ENCODE measurements at regions not wholly inside any gene's neighbourhood (a gene's known extent, or its start where the extent isn't known, plus 50 kb on each side); places are given as distances from the start of the nearest gene placed in this dataset.

GRCh38 chr10:88048312-88048711 lies 184.9 kb downstream of the PTEN start:
- no peak for TF ChIP-seq EP300 (IDR thresholded peaks at IDR 0.05; ENCODE audit: borderline replicate concordance)
- TF ChIP-seq FOXM1 (IDR thresholded peaks at IDR 0.05; ENCODE audit: borderline replicate concordance, low read depth), result no peak
- TF ChIP-seq NFIC (IDR thresholded peaks at IDR 0.05), result no peak
- TF ChIP-seq CEBPB (IDR thresholded peaks at IDR 0.05), result no peak
- TF ChIP-seq RAD21 (IDR thresholded peaks at IDR 0.05; ENCODE audit: low read depth), result no peak
- no peak for TF ChIP-seq REST (IDR thresholded peaks at IDR 0.05; ENCODE audit: low read depth)
- no peak for TF ChIP-seq EGR1 (IDR thresholded peaks at IDR 0.05)
- no peak for TF ChIP-seq TAF1 (IDR thresholded peaks at IDR 0.05; ENCODE audit: low read depth)
- TF ChIP-seq YY1 (IDR thresholded peaks at IDR 0.05; ENCODE audit: low read depth), result no peak
- no peak for TF ChIP-seq CREB1 (IDR thresholded peaks at IDR 0.05; ENCODE audit: low read depth)
- no peak for TF ChIP-seq TEAD4 (IDR thresholded peaks at IDR 0.05)
- TF ChIP-seq MAX (IDR thresholded peaks at IDR 0.05), result no peak
- TF ChIP-seq USF1 (IDR thresholded peaks at IDR 0.05), result no peak
- TF ChIP-seq ZBTB7A (IDR thresholded peaks at IDR 0.05; ENCODE audit: low read depth), result no peak
- no peak for TF ChIP-seq TCF12 (IDR thresholded peaks at IDR 0.05; ENCODE audit: low read depth)

GRCh38 chr10:88049204-88049603 lies 185.8 kb downstream of the PTEN start:
- no peak for TF ChIP-seq REST (IDR thresholded peaks at IDR 0.05; ENCODE audit: low read depth)
- TF ChIP-seq ZBTB7A (IDR thresholded peaks at IDR 0.05; ENCODE audit: low read depth), result no peak
- no peak for TF ChIP-seq FOXM1 (IDR thresholded peaks at IDR 0.05; ENCODE audit: borderline replicate concordance, low read depth)
- no peak for TF ChIP-seq CEBPB (IDR thresholded peaks at IDR 0.05)
- no peak for TF ChIP-seq CREB1 (IDR thresholded peaks at IDR 0.05; ENCODE audit: low read depth)
- TF ChIP-seq RAD21 (IDR thresholded peaks at IDR 0.05; ENCODE audit: low read depth), result no peak
- no peak for TF ChIP-seq MAX (IDR thresholded peaks at IDR 0.05)
- TF ChIP-seq YY1 (IDR thresholded peaks at IDR 0.05; ENCODE audit: low read depth), result no peak
- TF ChIP-seq TCF12 (IDR thresholded peaks at IDR 0.05; ENCODE audit: low read depth), result no peak
- no peak for TF ChIP-seq TAF1 (IDR thresholded peaks at IDR 0.05; ENCODE audit: low read depth)
- TF ChIP-seq TEAD4 (IDR thresholded peaks at IDR 0.05), result no peak

GRCh38 chr10:88057720-88058119 lies 194.3 kb downstream of the PTEN start:
- TF ChIP-seq USF1 (IDR thresholded peaks at IDR 0.05) (no peak), CEBPB (IDR thresholded peaks at IDR 0.05) (no peak), REST (IDR thresholded peaks at IDR 0.05; ENCODE audit: low read depth) (no peak), FOXM1 (IDR thresholded peaks at IDR 0.05; ENCODE audit: borderline replicate concordance, low read depth) (no peak), ZBTB7A (IDR thresholded peaks at IDR 0.05; ENCODE audit: low read depth) (no peak), YY1 (IDR thresholded peaks at IDR 0.05; ENCODE audit: low read depth) (no peak), MAX (IDR thresholded peaks at IDR 0.05) (no peak), RAD21 (IDR thresholded peaks at IDR 0.05; ENCODE audit: low read depth) (no peak), EGR1 (IDR thresholded peaks at IDR 0.05) (no peak), CREB1 (IDR thresholded peaks at IDR 0.05; ENCODE audit: low read depth) (no peak), TCF12 (IDR thresholded peaks at IDR 0.05; ENCODE audit: low read depth) (no peak)

- TF ChIP-seq MAX (IDR thresholded peaks at IDR 0.05), result no peak
- TF ChIP-seq NFIC (IDR thresholded peaks at IDR 0.05), result no peak
Measured at GRCh38 chr10:88058750-88059149, 195.3 kb downstream of the PTEN start.

Measured in Ishikawa (cell line).